ENCODE measurements at regions not wholly inside any gene's neighbourhood (a gene's known extent, or its start where the extent isn't known, plus 50 kb on each side); places are given as distances from the start of the nearest gene placed in this dataset.
"Not testable (repeated sequence)": the region's sequence is repeated elsewhere in the genome, so short reads cannot be mapped to it uniquely, and the experiment has no call there.

DNA sequence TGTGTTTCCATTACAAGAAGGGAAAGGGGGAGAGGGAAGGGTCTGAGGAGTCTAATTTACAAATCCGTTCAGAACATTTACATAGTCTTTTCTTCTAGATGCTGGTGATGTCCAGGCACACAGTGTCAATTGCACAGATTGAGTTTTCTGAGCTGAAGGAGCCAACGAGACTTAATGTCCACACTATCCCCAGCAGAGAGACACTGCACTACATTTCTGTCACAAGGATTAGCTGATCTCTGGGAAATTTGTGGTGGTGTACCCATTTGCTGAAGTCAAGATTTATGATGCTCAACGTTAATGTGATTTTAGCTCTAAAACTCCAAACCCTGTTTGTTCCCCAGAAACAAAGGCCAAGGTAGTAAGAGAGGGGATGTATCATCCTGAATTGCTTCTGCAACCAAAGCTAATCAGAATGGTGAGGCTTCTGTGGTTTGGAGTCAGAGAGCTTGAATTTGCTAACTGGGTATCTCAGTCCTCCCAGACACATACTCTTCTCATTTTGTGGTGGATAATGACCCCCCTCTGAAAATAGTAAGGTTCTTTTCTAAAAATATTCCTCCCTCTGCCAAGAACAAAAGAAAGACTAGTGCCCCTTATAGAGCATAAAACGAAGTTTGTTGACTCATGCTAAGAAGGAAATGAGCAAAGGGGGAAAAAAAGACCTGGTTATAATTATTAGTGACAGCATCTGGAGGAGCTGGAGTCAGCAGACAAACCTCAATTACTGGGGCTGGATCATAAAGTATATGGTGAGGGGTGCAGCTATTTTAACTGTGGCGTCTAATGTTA lies 416.9 kb downstream of the PSAT1 start:
- DNase-seq (ENCODE audit: low read depth, low spot score) = no peak

DNA sequence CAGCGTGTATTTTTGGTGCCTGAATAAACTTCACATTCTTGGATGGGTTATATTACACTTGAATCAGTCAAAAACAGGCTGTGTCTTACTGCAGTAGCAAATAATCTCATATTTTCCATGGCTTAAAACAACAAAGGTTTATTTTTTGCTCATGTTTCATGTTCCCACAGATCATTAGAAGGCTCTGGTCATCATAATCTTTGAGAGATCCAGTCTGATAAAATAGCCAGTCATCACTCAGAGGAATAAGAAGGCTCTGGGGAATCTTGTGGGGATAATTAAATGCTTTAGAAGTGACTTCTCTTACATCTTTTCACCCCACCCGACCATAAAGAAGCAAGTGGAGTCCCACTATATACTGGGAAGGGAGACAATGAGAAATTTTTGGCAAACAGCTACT lies 417.7 kb downstream of the PSAT1 start:
- no peak for DNase-seq (ENCODE audit: low read depth, low spot score)

GRCh38 chr9:78719029-78719428 lies 422.1 kb downstream of the PSAT1 start:
- DNase-seq (ENCODE audit: low read depth, low spot score) = not testable (repeated sequence)

- DNase-seq (ENCODE audit: low read depth, low spot score) = no peak
These were observed 428.0 kb downstream of the PSAT1 start for GRCh38 chr9:78724896-78725295.

- no peak for DNase-seq (ENCODE audit: low read depth, low spot score)
These were observed 428.6 kb downstream of the PSAT1 start for GRCh38 chr9:78725503-78725902.

DNA sequence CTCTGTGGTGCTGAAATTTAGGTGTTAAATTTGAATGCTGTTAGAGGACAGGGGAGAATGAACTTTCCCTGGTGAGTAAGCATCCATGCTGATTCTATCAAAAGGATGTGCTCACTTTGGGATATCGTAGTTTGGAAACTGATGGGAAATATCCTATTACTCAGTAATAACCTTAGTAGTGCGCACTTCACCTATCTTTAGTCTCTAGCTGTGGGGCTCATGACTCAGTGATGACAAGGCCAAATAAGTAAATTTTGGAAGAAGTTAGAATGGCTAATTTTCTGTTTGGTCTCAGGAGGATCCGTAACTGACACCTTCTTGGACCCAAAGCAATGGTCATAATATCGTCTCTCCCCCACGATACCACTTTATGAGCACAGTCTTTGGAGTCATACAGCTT lies 448.4 kb downstream of the PSAT1 start:
- no peak for DNase-seq (ENCODE audit: low read depth, low spot score)

DNA sequence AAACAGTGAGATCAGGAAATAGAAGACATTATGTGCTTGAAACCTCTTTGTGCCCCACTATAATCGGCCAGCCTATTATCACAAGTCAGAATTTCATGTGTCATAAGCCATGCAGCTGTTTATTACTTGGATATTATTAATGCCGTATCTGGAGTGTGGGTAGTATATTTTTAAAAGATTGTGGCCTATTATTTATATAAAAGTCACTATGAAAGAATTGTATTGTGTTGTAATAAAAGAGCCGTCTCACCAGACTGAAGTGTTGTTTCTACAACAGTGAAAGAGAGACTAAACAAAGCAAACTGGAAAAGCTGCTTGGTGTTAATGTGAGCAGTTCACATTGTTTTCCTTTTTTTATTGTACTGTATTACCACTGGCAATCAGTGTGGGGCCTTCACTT lies 449.1 kb downstream of the PSAT1 start:
- DNase-seq (ENCODE audit: low read depth, low spot score) = no peak

GRCh38 chr9:78753039-78753438 lies 456.1 kb downstream of the PSAT1 start:
- DNase-seq (ENCODE audit: low read depth, low spot score) = no peak

- DNase-seq (ENCODE audit: low read depth, low spot score) = no peak
These were observed 460.0 kb downstream of the PSAT1 start for GRCh38 chr9:78756813-78757510.

DNA sequence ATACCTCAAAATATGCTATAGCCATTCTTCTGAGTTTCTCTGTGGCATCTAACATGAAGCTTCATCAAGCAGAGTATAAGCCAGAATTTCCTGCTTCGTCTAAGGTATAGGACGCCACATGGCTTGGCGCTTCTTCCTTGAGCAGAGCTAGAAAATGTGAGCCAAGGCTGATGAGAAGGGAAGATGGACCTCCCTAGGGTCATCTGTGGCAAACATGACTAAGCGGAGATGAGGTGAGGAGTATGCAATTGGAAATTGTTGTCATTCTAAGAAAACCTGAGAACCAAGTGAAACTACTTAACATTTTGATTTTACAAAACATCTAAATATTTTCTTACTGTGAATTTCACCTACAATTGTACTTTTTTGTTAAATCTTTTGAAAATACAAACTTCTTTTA lies 466.5 kb downstream of the PSAT1 start:
- no peak for DNase-seq (ENCODE audit: low read depth, low spot score)

DNA sequence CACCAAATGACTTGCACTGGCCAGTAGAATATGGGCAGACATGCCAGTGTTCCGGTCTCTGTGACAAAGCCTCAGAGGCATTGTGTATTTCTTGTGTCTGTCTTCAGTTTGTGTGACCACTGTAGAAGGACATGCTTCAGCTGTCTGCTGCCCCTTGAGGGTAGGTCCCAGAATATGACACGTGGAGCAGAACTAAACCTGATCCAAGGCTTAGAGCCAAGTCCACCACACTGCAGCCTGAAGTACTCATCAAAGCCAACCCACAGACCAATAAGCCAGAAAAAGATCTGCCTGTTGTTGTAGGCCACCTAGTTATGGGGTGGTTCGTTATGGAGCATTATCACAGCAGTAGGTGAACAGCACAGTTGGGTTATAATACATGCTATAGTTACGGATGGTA lies 468.9 kb downstream of the PSAT1 start:
- no peak for DNase-seq (ENCODE audit: low read depth, low spot score)

DNA sequence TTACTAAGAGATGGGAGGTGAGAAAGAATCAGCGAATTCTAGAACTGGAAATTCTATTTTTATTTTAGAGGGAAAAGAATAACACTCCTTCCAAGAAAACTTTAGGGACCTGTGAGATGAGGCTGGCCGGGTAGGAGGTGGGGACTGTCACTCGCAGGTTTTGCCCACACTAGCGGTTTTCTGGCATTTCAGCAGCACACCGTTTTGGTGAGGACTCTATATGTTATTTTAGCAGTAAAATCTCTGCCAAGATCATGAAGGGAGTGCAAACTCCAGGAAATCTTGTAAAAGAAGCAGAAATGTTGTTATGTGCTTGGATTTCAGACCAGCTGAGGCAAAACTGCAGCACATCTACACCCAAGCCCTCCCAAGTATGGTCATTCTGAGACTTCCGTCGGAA lies 470.6 kb downstream of the PSAT1 start:
- no peak for DNase-seq (ENCODE audit: low read depth, low spot score)

DNA sequence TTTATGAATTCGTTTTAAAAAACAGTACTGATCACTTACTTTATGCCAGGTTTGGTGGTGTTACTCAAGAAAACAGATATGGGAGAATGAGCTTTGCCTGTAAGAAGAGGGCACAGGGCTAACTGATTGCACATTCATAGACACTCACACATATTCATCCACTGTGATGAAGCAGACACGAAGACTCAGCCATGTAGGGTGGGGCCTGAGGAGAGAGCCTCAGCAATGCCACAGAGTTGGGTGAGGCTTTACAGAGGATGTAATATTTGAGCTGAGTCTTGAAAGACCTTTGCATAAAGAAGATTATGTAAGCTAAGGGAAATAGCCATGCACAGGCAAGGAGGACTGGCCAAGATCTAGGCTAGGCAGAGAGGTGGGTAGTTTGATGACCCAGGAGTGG lies 472.8 kb downstream of the PSAT1 start:
- DNase-seq (ENCODE audit: low read depth, low spot score) = no peak

GRCh38 chr9:78775211-78775610 lies 478.3 kb downstream of the PSAT1 start:
- DNase-seq (ENCODE audit: low read depth, low spot score) = no peak

DNA sequence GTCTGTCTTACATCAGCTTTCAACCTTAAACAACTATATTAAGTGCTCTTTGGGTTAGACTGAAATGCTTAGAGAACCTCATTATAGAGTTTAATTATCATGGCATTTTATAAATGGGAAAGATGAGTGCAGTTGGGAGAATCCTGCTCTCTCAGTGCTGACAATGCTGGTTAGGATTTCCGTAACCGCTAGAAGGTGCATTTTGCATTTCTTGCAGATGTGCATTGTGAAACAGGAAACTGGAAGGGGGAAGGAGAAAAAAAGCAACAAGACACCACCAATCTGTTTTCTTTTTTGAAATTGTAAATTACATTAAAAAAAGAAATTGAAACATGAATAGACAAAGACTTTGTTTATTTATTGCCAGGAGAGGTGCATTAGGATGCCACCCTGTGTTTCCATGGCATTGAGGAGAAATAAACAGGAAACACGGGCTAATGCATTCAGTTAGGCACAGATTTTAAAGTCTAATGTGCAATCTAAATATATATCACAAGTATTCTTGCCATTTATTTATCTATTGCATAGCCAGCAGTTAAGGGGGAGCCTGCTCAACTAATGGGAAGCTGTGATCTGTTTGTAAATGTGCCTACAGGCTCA lies 478.9 kb downstream of the PSAT1 start:
- DNase-seq (ENCODE audit: low read depth, low spot score) = no peak

DNA sequence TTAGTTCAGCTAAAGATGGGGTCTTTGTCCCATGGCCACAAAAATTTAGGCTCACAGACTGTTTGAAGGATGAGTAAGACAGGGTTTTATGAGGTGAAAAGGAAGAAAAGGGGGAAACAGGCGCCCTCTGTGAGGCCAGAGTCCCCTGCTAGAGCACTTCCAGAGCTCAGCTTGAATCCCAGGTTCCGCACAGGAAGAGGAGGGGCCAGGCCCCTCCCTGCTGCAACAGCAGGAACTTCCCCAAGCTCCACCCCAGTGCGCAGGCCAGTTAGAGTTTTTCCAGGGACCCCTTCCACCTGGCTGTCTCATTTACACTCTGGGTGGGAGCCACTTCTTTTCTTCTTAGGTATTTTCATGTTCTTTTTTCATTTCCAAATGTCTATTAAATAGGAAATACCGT lies 480.8 kb downstream of the PSAT1 start:
- no peak for DNase-seq (ENCODE audit: low read depth, low spot score)

GRCh38 chr9:78778318-78778717 lies 481.4 kb downstream of the PSAT1 start:
- no peak for DNase-seq (ENCODE audit: low read depth, low spot score)

DNA sequence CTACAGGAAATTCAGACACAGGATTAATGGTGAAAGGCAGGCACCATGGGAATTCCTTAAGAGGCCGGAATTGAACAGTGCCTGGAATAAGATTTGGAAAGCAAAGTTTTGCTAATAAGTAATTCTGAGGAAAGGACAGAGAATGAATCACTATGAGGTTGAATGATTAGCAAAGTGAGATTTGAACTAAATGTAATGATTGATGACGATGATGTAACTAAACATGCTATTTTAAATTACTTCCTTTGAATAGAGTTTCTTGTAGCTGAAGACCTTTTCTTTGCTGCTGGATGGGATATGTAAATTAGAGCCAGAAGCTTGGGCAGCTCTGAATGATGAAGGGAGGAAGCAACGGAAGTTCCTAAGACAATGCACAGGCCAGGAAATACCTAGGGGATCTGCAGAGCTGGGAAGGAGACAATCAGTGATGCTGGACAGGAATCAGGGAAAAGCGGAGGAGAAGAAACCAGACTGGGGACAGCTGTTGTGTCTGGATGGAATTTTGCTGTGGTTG lies 482.0 kb downstream of the PSAT1 start:
- no peak for DNase-seq (ENCODE audit: low read depth, low spot score)

- DNase-seq (ENCODE audit: low read depth, low spot score) = no peak
These were observed 484.8 kb downstream of the PSAT1 start for GRCh38 chr9:78781681-78782080.

DNA sequence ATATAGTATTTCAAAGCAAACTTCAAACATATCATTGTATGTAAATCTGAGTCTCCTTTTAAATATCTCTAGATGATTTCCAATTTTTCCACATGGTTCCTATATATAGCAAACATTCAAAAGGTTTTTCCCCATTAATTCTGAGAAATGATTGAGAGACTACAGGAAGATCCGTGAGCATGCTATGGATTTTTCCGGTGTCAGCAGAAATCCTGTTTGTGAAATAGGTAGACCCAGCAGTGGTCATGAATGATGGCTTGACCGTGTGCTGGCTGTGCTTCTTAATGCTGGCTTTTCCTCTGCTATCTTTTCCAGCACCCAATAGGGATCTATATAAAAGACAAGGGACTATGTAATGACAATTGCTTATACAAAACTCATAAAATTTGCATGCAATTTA lies 485.3 kb downstream of the PSAT1 start:
- no peak for DNase-seq (ENCODE audit: low read depth, low spot score)

GRCh38 chr9:78782858-78783257 lies 485.9 kb downstream of the PSAT1 start:
- DNase-seq (ENCODE audit: low read depth, low spot score) = no peak

DNA sequence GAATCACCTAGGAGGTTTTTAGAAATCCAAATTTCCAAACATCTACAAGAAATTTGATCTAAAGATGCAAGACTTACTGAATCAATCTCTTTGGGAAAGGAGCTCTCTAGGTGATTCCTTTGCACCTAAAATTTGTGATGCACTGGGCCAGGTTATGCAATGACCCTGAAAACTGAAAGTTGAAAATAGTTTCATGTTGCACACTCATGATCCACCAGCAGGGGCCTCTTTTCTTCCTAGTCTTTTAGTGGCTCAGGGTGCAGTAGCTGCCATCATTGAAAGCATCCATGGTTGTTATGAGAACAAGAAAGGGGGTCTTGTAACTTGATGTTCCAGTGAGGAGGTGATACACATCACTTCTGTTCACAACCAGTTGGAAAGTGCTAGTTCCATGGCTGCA lies 486.8 kb downstream of the PSAT1 start:
- no peak for DNase-seq (ENCODE audit: low read depth, low spot score)

DNA sequence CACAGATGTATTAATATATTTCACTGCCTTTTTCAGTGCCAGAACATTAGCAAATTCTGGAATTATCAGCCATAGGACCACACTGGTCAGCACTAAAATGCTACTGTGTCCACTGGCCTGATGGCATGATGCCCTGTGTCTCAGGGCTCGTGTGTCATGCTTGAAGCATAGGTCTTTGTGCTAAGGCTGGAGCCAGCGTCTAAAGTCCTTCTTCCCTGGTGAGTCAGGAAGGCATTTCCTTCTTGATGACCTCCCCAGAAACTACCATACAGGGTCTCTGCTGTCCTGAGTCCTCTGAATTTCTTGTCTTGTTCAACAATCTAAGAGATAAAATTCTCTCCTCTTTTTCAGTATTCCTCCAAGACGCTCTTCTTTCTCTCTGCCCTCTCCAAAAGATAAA lies 489.9 kb downstream of the PSAT1 start:
- no peak for DNase-seq (ENCODE audit: low read depth, low spot score)
